ENCODE measurements at regions not wholly inside any gene's neighbourhood (a gene's known extent, or its start where the extent isn't known, plus 50 kb on each side); places are given as distances from the start of the nearest gene placed in this dataset.
"Not testable (repeated sequence)": the region's sequence is repeated elsewhere in the genome, so short reads cannot be mapped to it uniquely, and the experiment has no call there.

- POLR2A ChIA-PET; DNase-seq (ENCODE audit: low spot score); CTCF ChIA-PET; H3K27me3 Mint-ChIP-seq (ENCODE audit: low read depth); H3K4me3 Mint-ChIP-seq; ATAC-seq; H3K27ac Mint-ChIP-seq; H3K4me1 Mint-ChIP-seq: not testable (repeated sequence)
- peaks cover 21% of the 10 kb centered on the region for H3K9me3 Mint-ChIP-seq
- peaks cover 11% of the 10 kb centered on the region for H3K36me3 Mint-ChIP-seq
These were observed 59.5 kb upstream of the FAM90A26 start for GRCh38 chr4:9110700-9111099.

GRCh38 chr4:9103148-9103524 lies 67.1 kb upstream of the FAM90A26 start:
- DNase-seq (ENCODE audit: low spot score); H3K4me3 Mint-ChIP-seq; POLR2A ChIA-PET; H3K27me3 Mint-ChIP-seq (ENCODE audit: low read depth); ATAC-seq; H3K27ac Mint-ChIP-seq; H3K4me1 Mint-ChIP-seq: not testable (repeated sequence)
- peaks cover 42% of the 10 kb centered on the region for H3K9me3 Mint-ChIP-seq
- CTCF ChIA-PET: interaction anchor here (0.6 to 0.8 kb wide), 2 partner anchors 102 to 142 kb away, joined by 3 to 4 read pairs; no protein-coding TSS in a partner anchor
- H3K36me3 Mint-ChIP-seq: peaks cover 17% of the 10 kb centered on the region

- POLR2A ChIA-PET; H3K27ac Mint-ChIP-seq; DNase-seq (ENCODE audit: low spot score); H3K4me1 Mint-ChIP-seq; H3K27me3 Mint-ChIP-seq (ENCODE audit: low read depth); H3K4me3 Mint-ChIP-seq; ATAC-seq: not testable (repeated sequence)
- peaks cover 22% of the 10 kb centered on the region for H3K36me3 Mint-ChIP-seq
- peaks cover 47% of the 10 kb centered on the region for H3K9me3 Mint-ChIP-seq
- CTCF ChIA-PET: interaction anchor here (0.6 to 0.8 kb wide), 2 partner anchors 102 to 141 kb away, joined by 3 to 4 read pairs; no protein-coding TSS in a partner anchor
These were observed 67.6 kb upstream of the FAM90A26 start for GRCh38 chr4:9102471-9103147.

- H3K27ac Mint-ChIP-seq; H3K4me1 Mint-ChIP-seq; ATAC-seq; CTCF ChIA-PET; H3K4me3 Mint-ChIP-seq; POLR2A ChIA-PET; DNase-seq (ENCODE audit: low spot score): not testable (repeated sequence)
- peaks cover 19% of the 10 kb centered on the region for H3K27me3 Mint-ChIP-seq (ENCODE audit: low read depth)
- H3K9me3 Mint-ChIP-seq: peaks cover 74% of the 10 kb centered on the region
- H3K36me3 Mint-ChIP-seq: peaks cover 64% of the 10 kb centered on the region
These were observed 73.9 kb upstream of the FAM90A26 start for GRCh38 chr4:9096330-9096729.

- H3K9me3 Mint-ChIP-seq: peaks cover 66% of the 10 kb centered on the region
- POLR2A ChIA-PET; CTCF ChIA-PET; H3K4me3 Mint-ChIP-seq; H3K27me3 Mint-ChIP-seq (ENCODE audit: low read depth); DNase-seq (ENCODE audit: low spot score); ATAC-seq; H3K4me1 Mint-ChIP-seq; H3K27ac Mint-ChIP-seq: not testable (repeated sequence)
- H3K36me3 Mint-ChIP-seq: peaks cover 55% of the 10 kb centered on the region
These were observed 91.4 kb upstream of the FAM90A26 start for GRCh38 chr4:9078796-9079195.

GRCh38 chr4:9076974-9077373 lies 93.2 kb upstream of the FAM90A26 start:
- H3K4me1 Mint-ChIP-seq: peaks cover 11% of the 10 kb centered on the region
- peaks cover 45% of the 10 kb centered on the region for H3K36me3 Mint-ChIP-seq
- H3K27ac Mint-ChIP-seq; CTCF ChIA-PET; DNase-seq (ENCODE audit: low spot score); POLR2A ChIA-PET; H3K4me3 Mint-ChIP-seq; H3K27me3 Mint-ChIP-seq (ENCODE audit: low read depth); ATAC-seq: not testable (repeated sequence)
- H3K9me3 Mint-ChIP-seq: peaks cover 62% of the 10 kb centered on the region

- peaks cover 58% of the 10 kb centered on the region for H3K9me3 Mint-ChIP-seq
- peaks cover 40% of the 10 kb centered on the region for H3K36me3 Mint-ChIP-seq
- peaks cover 11% of the 10 kb centered on the region for H3K4me1 Mint-ChIP-seq
- POLR2A ChIA-PET; H3K4me3 Mint-ChIP-seq; ATAC-seq; CTCF ChIA-PET; H3K27ac Mint-ChIP-seq; H3K27me3 Mint-ChIP-seq (ENCODE audit: low read depth); DNase-seq (ENCODE audit: low spot score): not testable (repeated sequence)
These were observed 93.7 kb upstream of the FAM90A26 start for GRCh38 chr4:9076486-9076885.

GRCh38 chr4:9073371-9073770 lies 96.8 kb upstream of the FAM90A26 start:
- ATAC-seq; H3K27ac Mint-ChIP-seq; CTCF ChIA-PET; POLR2A ChIA-PET; DNase-seq (ENCODE audit: low spot score); H3K27me3 Mint-ChIP-seq (ENCODE audit: low read depth); H3K4me3 Mint-ChIP-seq: not testable (repeated sequence)
- Mint-ChIP-seq H3K4me1 (peaks cover 31% of the 10 kb centered on the region), H3K36me3 (peaks cover 34% of the 10 kb centered on the region), H3K9me3 (peaks cover 62% of the 10 kb centered on the region)

GRCh38 chr4:9072521-9073220 lies 97.5 kb upstream of the FAM90A26 start:
- H3K27me3 Mint-ChIP-seq (ENCODE audit: low read depth); H3K27ac Mint-ChIP-seq; ATAC-seq; CTCF ChIA-PET; H3K4me3 Mint-ChIP-seq; POLR2A ChIA-PET; DNase-seq (ENCODE audit: low spot score): not testable (repeated sequence)
- Mint-ChIP-seq H3K9me3 (peaks cover 66% of the 10 kb centered on the region), H3K4me1 (peaks cover 31% of the 10 kb centered on the region), H3K36me3 (peaks cover 31% of the 10 kb centered on the region)

- H3K4me3 Mint-ChIP-seq; POLR2A ChIA-PET; H3K27ac Mint-ChIP-seq; DNase-seq (ENCODE audit: low spot score); CTCF ChIA-PET; H3K27me3 Mint-ChIP-seq (ENCODE audit: low read depth); ATAC-seq: not testable (repeated sequence)
- Mint-ChIP-seq H3K4me1 (peaks cover 24% of the 10 kb centered on the region), H3K9me3 (peaks cover 66% of the 10 kb centered on the region), H3K36me3 (peaks cover 53% of the 10 kb centered on the region)
These were observed 102.3 kb upstream of the FAM90A26 start for GRCh38 chr4:9067923-9068322.

GRCh38 chr4:9063612-9064011 lies 106.6 kb upstream of the FAM90A26 start:
- POLR2A ChIA-PET; CTCF ChIA-PET; H3K4me3 Mint-ChIP-seq; H3K4me1 Mint-ChIP-seq; H3K27ac Mint-ChIP-seq; H3K27me3 Mint-ChIP-seq (ENCODE audit: low read depth); ATAC-seq: not testable (repeated sequence)
- DNase-seq (ENCODE audit: low spot score): peak; percentile 16
- peaks cover 57% of the 10 kb centered on the region for H3K9me3 Mint-ChIP-seq
- peaks cover 46% of the 10 kb centered on the region for H3K36me3 Mint-ChIP-seq

- H3K27ac Mint-ChIP-seq; ATAC-seq; POLR2A ChIA-PET; CTCF ChIA-PET; H3K4me1 Mint-ChIP-seq; DNase-seq (ENCODE audit: low spot score); H3K4me3 Mint-ChIP-seq: not testable (repeated sequence)
- H3K9me3 Mint-ChIP-seq: peaks cover 57% of the 10 kb centered on the region
- H3K27me3 Mint-ChIP-seq (ENCODE audit: low read depth): peaks cover 12% of the 10 kb centered on the region
- peaks cover 29% of the 10 kb centered on the region for H3K36me3 Mint-ChIP-seq
These were observed 145.3 kb upstream of the FAM90A26 start for GRCh38 chr4:9024866-9025265.
